ENCODE measurements at regions not wholly inside any gene's neighbourhood (a gene's known extent, or its start where the extent isn't known, plus 50 kb on each side); places are given as distances from the start of the nearest gene placed in this dataset.

- Mint-ChIP-seq H3K9me3 (peaks cover 3% of the 10 kb centered on the region), H3K27me3 (ENCODE audit: low read depth, poor library complexity) (no peaks in the 10 kb centered on the region)
These were observed 476.4 kb upstream of the KCNMB2 start for GRCh38 chr3:178059836-178060235.

GRCh38 chr3:178060407-178060806 lies 475.8 kb upstream of the KCNMB2 start:
- H3K36me3 Mint-ChIP-seq (ENCODE audit: low read depth) = peaks cover 9% of the 10 kb centered on the region
- no peak for TF ChIP-seq CTCF (IDR thresholded peaks at IDR 0.05)
- DNase-seq = no peak

More at GRCh38 chr3:178059836-178060235, 476.4 kb upstream of the KCNMB2 start:
- H3K4me1 Mint-ChIP-seq = peaks cover 4% of the 10 kb centered on the region
- peaks cover 3% of the 10 kb centered on the region for H3K36me3 Mint-ChIP-seq (ENCODE audit: low read depth)
- no peak for DNase-seq
- no peak overlapping the region for H3K27ac Mint-ChIP-seq
- TF ChIP-seq CTCF (IDR thresholded peaks at IDR 0.05) = no peak
- no peak overlapping the region for H3K4me3 Mint-ChIP-seq

GRCh38 chr3:178062126-178062525 lies 474.1 kb upstream of the KCNMB2 start:
- Mint-ChIP-seq H3K4me1 (peaks cover 4% of the 10 kb centered on the region), H3K4me3 (no peak overlapping the region), H3K27me3 (ENCODE audit: low read depth, poor library complexity) (no peaks in the 10 kb centered on the region), H3K36me3 (ENCODE audit: low read depth) (peaks cover 17% of the 10 kb centered on the region), H3K27ac (no peak overlapping the region), H3K9me3 (peaks cover 26% of the 10 kb centered on the region)
- no peak for TF ChIP-seq CTCF (IDR thresholded peaks at IDR 0.05)
- no peak for DNase-seq

More at GRCh38 chr3:178060407-178060806, 475.8 kb upstream of the KCNMB2 start:
- Mint-ChIP-seq H3K27ac (no peak overlapping the region), H3K9me3 (peaks cover 9% of the 10 kb centered on the region), H3K4me1 (peaks cover 4% of the 10 kb centered on the region), H3K4me3 (no peak overlapping the region), H3K27me3 (ENCODE audit: low read depth, poor library complexity) (no peaks in the 10 kb centered on the region)

GRCh38 chr3:178063461-178063860 lies 472.8 kb upstream of the KCNMB2 start:
- TF ChIP-seq CTCF (IDR thresholded peaks at IDR 0.05) = no peak
- Mint-ChIP-seq H3K4me3 (no peak overlapping the region), H3K9me3 (peaks cover 27% of the 10 kb centered on the region), H3K4me1 (peaks cover 9% of the 10 kb centered on the region), H3K27ac (no peak overlapping the region), H3K27me3 (ENCODE audit: low read depth, poor library complexity) (no peaks in the 10 kb centered on the region), H3K36me3 (ENCODE audit: low read depth) (peaks cover 17% of the 10 kb centered on the region)
- no peak for DNase-seq

- no peak overlapping the region for H3K4me3 Mint-ChIP-seq
- H3K9me3 Mint-ChIP-seq = peaks cover 35% of the 10 kb centered on the region
- H3K27ac Mint-ChIP-seq = no peak overlapping the region
- H3K27me3 Mint-ChIP-seq (ENCODE audit: low read depth, poor library complexity) = no peaks in the 10 kb centered on the region
- no peak for TF ChIP-seq CTCF (IDR thresholded peaks at IDR 0.05)
- peaks cover 29% of the 10 kb centered on the region for H3K4me1 Mint-ChIP-seq
- no peak for DNase-seq
- peaks cover 31% of the 10 kb centered on the region for H3K36me3 Mint-ChIP-seq (ENCODE audit: low read depth)
These were observed 468.5 kb upstream of the KCNMB2 start for GRCh38 chr3:178067721-178068120.
